ENCODE measurements at regions not wholly inside any gene's neighbourhood (a gene's known extent, or its start where the extent isn't known, plus 50 kb on each side); places are given as distances from the start of the nearest gene placed in this dataset.

DNA sequence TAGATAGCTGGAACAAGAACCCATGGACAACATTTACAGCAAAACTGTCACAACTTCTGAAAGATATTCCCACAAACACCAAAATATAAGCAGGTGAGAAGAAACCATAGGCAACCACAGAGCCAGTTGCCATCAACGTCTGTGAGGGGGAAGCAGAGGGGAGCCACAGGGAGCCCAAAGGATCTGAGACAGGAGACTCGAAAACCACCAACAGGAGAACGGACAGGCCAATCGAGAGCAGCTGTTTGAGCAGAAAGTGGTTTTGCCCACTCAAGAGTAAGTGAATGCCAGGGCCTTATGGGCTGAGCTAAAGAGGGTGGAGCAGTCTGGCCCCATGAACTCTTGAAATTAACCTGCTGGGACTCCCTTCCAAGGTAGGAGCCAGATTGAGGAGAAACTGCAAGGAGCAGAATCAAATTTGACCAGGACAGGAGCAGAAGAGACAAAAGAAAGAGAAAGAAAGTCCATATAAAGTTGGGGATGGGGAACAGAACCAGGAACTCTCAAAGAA lies 195.4 kb downstream of the ANKRD60 start (continued):
- TF ChIP-seq, protein P1, sequence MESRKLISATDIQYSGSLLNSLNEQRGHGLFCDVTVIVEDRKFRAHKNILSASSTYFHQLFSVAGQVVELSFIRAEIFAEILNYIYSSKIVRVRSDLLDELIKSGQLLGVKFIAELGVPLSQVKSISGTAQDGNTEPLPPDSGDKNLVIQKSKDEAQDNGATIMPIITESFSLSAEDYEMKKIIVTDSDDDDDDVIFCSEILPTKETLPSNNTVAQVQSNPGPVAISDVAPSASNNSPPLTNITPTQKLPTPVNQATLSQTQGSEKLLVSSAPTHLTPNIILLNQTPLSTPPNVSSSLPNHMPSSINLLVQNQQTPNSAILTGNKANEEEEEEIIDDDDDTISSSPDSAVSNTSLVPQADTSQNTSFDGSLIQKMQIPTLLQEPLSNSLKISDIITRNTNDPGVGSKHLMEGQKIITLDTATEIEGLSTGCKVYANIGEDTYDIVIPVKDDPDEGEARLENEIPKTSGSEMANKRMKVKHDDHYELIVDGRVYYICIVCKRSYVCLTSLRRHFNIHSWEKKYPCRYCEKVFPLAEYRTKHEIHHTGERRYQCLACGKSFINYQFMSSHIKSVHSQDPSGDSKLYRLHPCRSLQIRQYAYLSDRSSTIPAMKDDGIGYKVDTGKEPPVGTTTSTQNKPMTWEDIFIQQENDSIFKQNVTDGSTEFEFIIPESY (IDR thresholded peaks at IDR 0.05) = no peak
- no peak for TF ChIP-seq NR2C1 (IDR thresholded peaks at IDR 0.05)

DNA sequence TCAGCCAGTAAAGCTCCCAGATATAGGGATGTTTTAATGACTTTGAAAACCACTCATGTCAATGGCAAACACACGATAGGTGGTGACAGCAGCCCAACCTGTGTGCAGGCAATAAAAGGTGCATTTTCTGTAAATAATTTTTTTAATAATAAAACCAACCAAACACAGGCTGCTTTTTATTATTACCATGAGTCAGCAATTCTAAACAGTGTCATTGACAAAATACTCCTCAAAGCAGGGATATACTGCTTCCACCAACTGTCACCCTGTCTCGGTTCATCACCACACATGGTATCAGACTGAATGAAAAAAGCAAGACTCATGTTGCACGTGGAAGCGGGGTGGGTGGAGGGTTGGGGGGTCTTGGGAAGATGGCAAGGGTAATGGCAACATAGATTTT lies 195.9 kb downstream of the ANKRD60 start:
- H3K27me3 ChIP-seq (replicated peaks in 1 of 2; ENCODE audit: control insufficient read depth in 2 of 2, insufficient read depth in 2 of 2, low read length in 1 of 2) = no peaks in the 10 kb centered on the region
- intact Hi-C loops (cut with micrococcal nuclease; ENCODE audit: unreplicated experiment) (no loop called here), in situ Hi-C loops (cut with MboI) (no loop called here)
- RAD21 ChIA-PET (ENCODE audit: unreplicated experiment) = no interaction called here
- no peaks in the 10 kb centered on the region for H3K79me2 ChIP-seq (ENCODE audit: control insufficient read depth, insufficient read depth, low read length)
- 34% methylated on average over 4 of the region's 4 CpGs for WGBS (ENCODE audit: insufficient coverage, insufficient replicate concordance, low lambda C conversion rate, missing lambda C conversion rate)
- SMC1A ChIA-PET (ENCODE audit: uncharacterized antibody, unreplicated experiment) = no interaction called here
- no peak overlapping the region for H2AFZ ChIP-seq (ENCODE audit: control insufficient read depth, low read depth, low read length)
- TF ChIP-seq, protein P2, sequence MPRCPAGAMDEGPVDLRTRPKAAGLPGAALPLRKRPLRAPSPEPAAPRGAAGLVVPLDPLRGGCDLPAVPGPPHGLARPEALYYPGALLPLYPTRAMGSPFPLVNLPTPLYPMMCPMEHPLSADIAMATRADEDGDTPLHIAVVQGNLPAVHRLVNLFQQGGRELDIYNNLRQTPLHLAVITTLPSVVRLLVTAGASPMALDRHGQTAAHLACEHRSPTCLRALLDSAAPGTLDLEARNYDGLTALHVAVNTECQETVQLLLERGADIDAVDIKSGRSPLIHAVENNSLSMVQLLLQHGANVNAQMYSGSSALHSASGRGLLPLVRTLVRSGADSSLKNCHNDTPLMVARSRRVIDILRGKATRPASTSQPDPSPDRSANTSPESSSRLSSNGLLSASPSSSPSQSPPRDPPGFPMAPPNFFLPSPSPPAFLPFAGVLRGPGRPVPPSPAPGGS (IDR thresholded peaks at IDR 0.05; ENCODE audit: borderline replicate concordance, insufficient read depth, low read depth, low read length, poor library complexity, severe bottlenecking) = no peak
- TF ChIP-seq, protein P3, sequence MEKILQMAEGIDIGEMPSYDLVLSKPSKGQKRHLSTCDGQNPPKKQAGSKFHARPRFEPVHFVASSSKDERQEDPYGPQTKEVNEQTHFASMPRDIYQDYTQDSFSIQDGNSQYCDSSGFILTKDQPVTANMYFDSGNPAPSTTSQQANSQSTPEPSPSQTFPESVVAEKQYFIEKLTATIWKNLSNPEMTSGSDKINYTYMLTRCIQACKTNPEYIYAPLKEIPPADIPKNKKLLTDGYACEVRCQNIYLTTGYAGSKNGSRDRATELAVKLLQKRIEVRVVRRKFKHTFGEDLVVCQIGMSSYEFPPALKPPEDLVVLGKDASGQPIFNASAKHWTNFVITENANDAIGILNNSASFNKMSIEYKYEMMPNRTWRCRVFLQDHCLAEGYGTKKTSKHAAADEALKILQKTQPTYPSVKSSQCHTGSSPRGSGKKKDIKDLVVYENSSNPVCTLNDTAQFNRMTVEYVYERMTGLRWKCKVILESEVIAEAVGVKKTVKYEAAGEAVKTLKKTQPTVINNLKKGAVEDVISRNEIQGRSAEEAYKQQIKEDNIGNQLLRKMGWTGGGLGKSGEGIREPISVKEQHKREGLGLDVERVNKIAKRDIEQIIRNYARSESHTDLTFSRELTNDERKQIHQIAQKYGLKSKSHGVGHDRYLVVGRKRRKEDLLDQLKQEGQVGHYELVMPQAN (conservative IDR thresholded peaks at IDR 0.05) = no peak
- TF ChIP-seq, protein P4, sequence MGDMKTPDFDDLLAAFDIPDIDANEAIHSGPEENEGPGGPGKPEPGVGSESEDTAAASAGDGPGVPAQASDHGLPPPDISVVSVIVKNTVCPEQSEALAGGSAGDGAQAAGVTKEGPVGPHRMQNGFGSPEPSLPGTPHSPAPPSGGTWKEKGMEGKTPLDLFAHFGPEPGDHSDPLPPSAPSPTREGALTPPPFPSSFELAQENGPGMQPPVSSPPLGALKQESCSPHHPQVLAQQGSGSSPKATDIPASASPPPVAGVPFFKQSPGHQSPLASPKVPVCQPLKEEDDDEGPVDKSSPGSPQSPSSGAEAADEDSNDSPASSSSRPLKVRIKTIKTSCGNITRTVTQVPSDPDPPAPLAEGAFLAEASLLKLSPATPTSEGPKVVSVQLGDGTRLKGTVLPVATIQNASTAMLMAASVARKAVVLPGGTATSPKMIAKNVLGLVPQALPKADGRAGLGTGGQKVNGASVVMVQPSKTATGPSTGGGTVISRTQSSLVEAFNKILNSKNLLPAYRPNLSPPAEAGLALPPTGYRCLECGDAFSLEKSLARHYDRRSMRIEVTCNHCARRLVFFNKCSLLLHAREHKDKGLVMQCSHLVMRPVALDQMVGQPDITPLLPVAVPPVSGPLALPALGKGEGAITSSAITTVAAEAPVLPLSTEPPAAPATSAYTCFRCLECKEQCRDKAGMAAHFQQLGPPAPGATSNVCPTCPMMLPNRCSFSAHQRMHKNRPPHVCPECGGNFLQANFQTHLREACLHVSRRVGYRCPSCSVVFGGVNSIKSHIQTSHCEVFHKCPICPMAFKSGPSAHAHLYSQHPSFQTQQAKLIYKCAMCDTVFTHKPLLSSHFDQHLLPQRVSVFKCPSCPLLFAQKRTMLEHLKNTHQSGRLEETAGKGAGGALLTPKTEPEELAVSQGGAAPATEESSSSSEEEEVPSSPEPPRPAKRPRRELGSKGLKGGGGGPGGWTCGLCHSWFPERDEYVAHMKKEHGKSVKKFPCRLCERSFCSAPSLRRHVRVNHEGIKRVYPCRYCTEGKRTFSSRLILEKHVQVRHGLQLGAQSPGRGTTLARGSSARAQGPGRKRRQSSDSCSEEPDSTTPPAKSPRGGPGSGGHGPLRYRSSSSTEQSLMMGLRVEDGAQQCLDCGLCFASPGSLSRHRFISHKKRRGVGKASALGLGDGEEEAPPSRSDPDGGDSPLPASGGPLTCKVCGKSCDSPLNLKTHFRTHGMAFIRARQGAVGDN (IDR thresholded peaks at IDR 0.05) = no peak
- no peak for TF ChIP-seq SMAD1 (IDR thresholded peaks at IDR 0.05; ENCODE audit: low read depth, partially characterized antibody)
- no peak for TF ChIP-seq ZNF384 (IDR thresholded peaks at IDR 0.05; ENCODE audit: borderline replicate concordance, low read depth, low read length)
- TF ChIP-seq, protein P5, sequence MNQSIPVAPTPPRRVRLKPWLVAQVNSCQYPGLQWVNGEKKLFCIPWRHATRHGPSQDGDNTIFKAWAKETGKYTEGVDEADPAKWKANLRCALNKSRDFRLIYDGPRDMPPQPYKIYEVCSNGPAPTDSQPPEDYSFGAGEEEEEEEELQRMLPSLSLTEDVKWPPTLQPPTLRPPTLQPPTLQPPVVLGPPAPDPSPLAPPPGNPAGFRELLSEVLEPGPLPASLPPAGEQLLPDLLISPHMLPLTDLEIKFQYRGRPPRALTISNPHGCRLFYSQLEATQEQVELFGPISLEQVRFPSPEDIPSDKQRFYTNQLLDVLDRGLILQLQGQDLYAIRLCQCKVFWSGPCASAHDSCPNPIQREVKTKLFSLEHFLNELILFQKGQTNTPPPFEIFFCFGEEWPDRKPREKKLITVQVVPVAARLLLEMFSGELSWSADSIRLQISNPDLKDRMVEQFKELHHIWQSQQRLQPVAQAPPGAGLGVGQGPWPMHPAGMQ (IDR thresholded peaks at IDR 0.05; ENCODE audit: borderline replicate concordance) = no peak
- no peak for TF ChIP-seq HDGF (IDR thresholded peaks at IDR 0.05)
- TF ChIP-seq MYC (IDR thresholded peaks at IDR 0.05; ENCODE audit: insufficient read depth, insufficient read length, insufficient replicate concordance, low read length, severe bottlenecking) = no peak
- no peak for DNase-seq (ENCODE audit: low read depth, low spot score)
- CTCF ChIA-PET = no interaction called here
- POLR2A ChIA-PET = no interaction called here
- H3K9me3 ChIP-seq (replicated peaks; ENCODE audit: control insufficient read depth, insufficient read depth, low read length) = no peaks in the 10 kb centered on the region
- no peaks in the 10 kb centered on the region for H3K36me3 ChIP-seq (ENCODE audit: control insufficient read depth in 2 of 2, insufficient read depth in 2 of 2, low read length in 1 of 2)
- no peaks in the 10 kb centered on the region for H3K4me1 ChIP-seq (ENCODE audit: control insufficient read depth, insufficient read depth, low read length)
- no peak for FAIRE-seq
- no peak overlapping the region for H3K9ac ChIP-seq (ENCODE audit: control insufficient read depth, insufficient read depth, low read length)
- H3K4me2 ChIP-seq (ENCODE audit: control insufficient read depth, insufficient read depth) = no peak overlapping the region
- no peak overlapping the region for H3K27ac ChIP-seq (ENCODE audit: control insufficient read depth, insufficient read depth)
- no peak overlapping the region for H3K4me3 ChIP-seq
- BruUV-seq (replicated peaks) = no TSS peak
- ATAC-seq = no peak
- no peaks in the 10 kb centered on the region for H4K20me1 ChIP-seq (ENCODE audit: control insufficient read depth, insufficient read depth)

Data from GM12878 (cell line).